Thymus (tissue), 11 donors: ENCODE measurements at regions not wholly inside any gene's neighbourhood (a gene's known extent, or its start where the extent isn't known, plus 50 kb on each side); places are given as distances from the start of the nearest gene placed in this dataset.

Experiments used
- DNase-seq, 9 donors: peaks; one replicate each; pipeline ENCODE4 v3.0.0-alpha.2; 2013; ENCODE audit warnings: low spot score in 9 of 9, low read depth in 6 of 9, missing footprints in 1 of 9
- H3K27ac ChIP-seq, 2 donors: one replicate each; pipeline ENCODE4 v1.5.1; 2013; ENCODE audit warnings: control low read depth in 1 of 2, low read depth in 1 of 2, low read length in 1 of 2, mild to moderate bottlenecking in 1 of 2, moderate library complexity in 1 of 2
- H3K27me3 ChIP-seq, 2 donors: one replicate each; pipeline ENCODE4 v1.5.1; 2013; ENCODE audit warnings: low read length in 1 of 2; ENCODE audit not compliant: control insufficient read depth in 2 of 2, insufficient read depth in 1 of 2
- H3K36me3 ChIP-seq, 2 donors: one replicate each; pipeline ENCODE4 v1.5.1; 2013; ENCODE audit warnings: low read length in 1 of 2, mild to moderate bottlenecking in 1 of 2, moderate library complexity in 1 of 2; ENCODE audit not compliant: control insufficient read depth in 2 of 2, insufficient read depth in 2 of 2
- H3K4me1 ChIP-seq, 2 donors: one replicate each; pipeline ENCODE4 v1.5.1; 2013; ENCODE audit warnings: low read length in 2 of 2; ENCODE audit not compliant: control insufficient read depth in 2 of 2, insufficient read depth in 2 of 2
- H3K4me3 ChIP-seq, 2 donors: one replicate each; pipeline ENCODE4 v1.5.1; 2013; ENCODE audit warnings: low read length in 2 of 2, control low read depth in 1 of 2, mild to moderate bottlenecking in 1 of 2
- H3K9me3 ChIP-seq, 2 donors: one replicate each; pipeline ENCODE4 v1.5.1; 2013; ENCODE audit warnings: low read length in 1 of 2, mild to moderate bottlenecking in 1 of 2; ENCODE audit not compliant: control insufficient read depth in 2 of 2, insufficient read depth in 1 of 2
- WGBS: extraction: QIAGEN DNeasy Blood & Tissue Kit; methylation state at CpG from one replicate; pipeline ENCODE4 v1.1.7; 2013; 5-methylcytosine and 5-hydroxymethylcytosine counted together
- donor health status: healthy.

DNA sequence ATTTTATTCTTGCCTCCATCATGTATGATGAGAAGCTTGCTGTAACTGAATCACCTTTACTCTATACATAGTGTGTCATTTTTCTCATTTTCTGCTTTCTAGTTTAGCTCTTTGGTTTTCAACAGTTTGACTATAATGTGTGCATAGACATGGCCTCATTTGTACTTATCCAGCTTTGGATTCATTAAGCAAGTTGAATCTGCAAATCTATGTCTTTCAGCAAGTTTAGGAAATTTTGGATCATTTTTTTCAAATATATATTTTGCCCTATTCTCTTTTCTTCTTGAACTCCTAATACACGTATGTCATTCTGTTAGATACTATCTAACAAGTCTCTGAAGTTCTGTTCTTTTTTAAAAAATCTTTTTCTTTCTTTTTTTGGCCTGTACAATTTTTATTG, 57.8 kb downstream of the PRLHR start:
- Histone ChIP-seq H3K9me3 (no peaks in the 10 kb centered on the region), H3K4me1 (no peaks in the 10 kb centered on the region), H3K27me3 (peaks cover 0 to 3% of the 10 kb centered on the region in 2 donors), H3K4me3 (no peak overlapping the region), H3K36me3 (no peaks in the 10 kb centered on the region), H3K27ac (no peak overlapping the region)
- DNase-seq = no peak
- WGBS = 97% methylated on average over 1 of the region's 1 CpG

DNA sequence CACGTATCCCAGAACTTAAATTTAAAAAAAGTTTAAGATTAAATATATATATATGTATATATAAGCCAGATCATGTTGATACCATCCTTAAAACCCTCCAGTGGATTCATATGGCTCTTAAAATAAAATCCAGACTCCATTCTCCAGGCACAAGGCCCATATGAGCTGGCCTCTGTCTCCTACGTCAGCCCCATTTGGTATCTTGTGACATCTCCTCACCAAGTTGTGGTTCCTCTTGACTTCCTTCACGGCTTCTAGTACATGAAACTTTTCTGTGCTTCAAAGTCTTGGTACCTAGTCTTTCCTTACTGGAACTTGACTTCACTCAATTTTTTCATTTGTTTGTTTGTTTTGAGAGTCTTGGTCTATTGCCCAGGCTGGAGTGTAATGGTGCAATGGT, 61.3 kb downstream of the PRLHR start:
- no peak for DNase-seq
- H3K4me1 ChIP-seq = no peaks in the 10 kb centered on the region
- H3K9me3 ChIP-seq = no peaks in the 10 kb centered on the region
- H3K27ac ChIP-seq = no peak overlapping the region
- no peaks in the 10 kb centered on the region for H3K36me3 ChIP-seq
- no peak overlapping the region for H3K4me3 ChIP-seq
- WGBS = 91% methylated on average over 3 of the region's 3 CpGs
- H3K27me3 ChIP-seq = peaks cover 0 to 2% of the 10 kb centered on the region in 2 donors

DNA sequence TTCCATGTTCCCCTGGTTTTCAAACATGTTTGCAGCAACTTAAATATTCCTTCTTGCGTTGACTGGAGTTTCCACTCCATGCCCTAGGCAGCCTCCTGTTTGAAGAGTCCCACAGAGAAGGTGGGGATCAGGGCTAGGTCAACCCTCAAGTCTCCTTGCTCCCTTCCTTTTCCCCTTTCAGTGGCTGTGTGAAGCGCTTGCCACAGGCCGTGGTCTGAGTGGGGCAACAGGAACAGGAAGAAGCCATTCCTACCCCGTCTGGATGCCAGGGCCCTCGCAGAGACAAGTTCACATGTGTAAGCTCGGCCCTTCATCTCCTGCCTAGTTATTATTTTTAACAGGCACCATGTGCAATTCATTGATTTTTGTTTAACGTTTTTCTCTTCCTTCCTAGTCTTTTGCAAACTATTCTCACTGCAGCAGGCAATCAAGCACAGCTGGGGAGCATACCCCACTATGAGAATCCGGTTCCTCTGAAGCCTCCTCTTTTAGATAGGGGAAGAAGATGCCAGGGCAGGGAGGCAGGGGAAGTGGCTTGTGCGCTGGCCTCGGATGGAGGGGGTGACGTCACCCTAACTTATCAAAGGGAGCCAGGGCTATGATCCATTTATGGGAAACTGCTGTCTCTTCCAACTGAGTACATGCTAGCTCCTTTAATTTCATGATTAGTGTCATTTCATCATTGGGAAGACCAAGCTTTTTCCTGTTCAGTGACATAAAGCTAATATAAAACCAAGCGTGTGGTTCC, 64.2 kb downstream of the PRLHR start:
- no peak overlapping the region for H3K4me3 ChIP-seq
- DNase-seq = no peak
- 50% methylated on average over 12 of the region's 12 CpGs for WGBS

DNA sequence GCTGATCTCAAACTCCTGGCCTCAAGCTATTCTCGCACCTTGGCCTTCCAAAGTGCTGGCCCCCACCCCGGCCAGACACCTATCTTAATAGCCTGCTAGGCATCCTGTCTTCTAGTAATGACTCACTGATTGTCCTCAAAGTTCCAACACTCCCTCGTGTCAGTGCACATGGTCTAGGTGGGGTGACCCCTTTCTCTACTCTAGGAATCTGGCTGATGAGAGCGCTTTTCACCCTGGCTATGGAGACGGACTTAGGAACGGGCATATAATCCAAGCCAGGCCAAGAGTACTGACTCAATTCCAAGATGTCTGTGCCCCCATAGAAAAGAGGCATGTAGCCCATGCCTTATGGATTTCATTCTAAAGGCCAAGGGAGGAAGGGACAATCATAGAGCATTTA, 67.0 kb downstream of the PRLHR start:
- H3K9me3 ChIP-seq = no peaks in the 10 kb centered on the region
- H3K27me3 ChIP-seq = peaks cover 0 to 2% of the 10 kb centered on the region in 2 donors
- H3K36me3 ChIP-seq = no peaks in the 10 kb centered on the region
- no peak for DNase-seq
- no peaks in the 10 kb centered on the region for H3K4me1 ChIP-seq
- H3K4me3 ChIP-seq = no peak overlapping the region
- WGBS = 96% methylated on average over 6 of the region's 6 CpGs
- H3K27ac ChIP-seq = no peak overlapping the region

More for the DNA sequence above, 64.2 kb downstream of the PRLHR start:
- Histone ChIP-seq H3K36me3 (no peaks in the 10 kb centered on the region), H3K9me3 (no peaks in the 10 kb centered on the region), H3K27ac (no peak overlapping the region), H3K27me3 (peaks cover 0 to 2% of the 10 kb centered on the region in 2 donors), H3K4me1 (no peaks in the 10 kb centered on the region)

DNA sequence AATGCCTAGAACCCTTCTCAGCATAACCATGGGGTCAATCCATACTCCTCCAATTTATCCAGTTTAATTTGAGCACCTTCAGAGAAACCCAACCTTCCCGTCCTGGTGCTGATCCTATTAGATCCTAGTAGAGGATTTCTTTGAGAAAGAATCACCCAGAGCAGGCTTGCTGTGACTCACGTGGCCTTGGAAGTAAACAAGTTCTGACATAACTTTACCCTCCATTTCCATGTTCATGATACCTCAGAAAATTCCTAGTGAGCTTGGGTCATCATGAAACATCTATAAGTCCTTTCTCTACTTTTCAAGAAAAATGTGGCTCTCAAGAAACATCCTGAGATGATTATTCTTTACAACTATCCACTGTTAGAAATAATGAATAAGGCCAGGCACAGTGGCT, 71.7 kb downstream of the PRLHR start:
- Histone ChIP-seq H3K9me3 (no peaks in the 10 kb centered on the region), H3K27me3 (no peaks in the 10 kb centered on the region), H3K4me1 (no peaks in the 10 kb centered on the region), H3K27ac (no peak overlapping the region), H3K36me3 (no peaks in the 10 kb centered on the region), H3K4me3 (no peak overlapping the region)
- WGBS = 78% methylated on average over 2 of the region's 2 CpGs
- DNase-seq = no peak

DNA sequence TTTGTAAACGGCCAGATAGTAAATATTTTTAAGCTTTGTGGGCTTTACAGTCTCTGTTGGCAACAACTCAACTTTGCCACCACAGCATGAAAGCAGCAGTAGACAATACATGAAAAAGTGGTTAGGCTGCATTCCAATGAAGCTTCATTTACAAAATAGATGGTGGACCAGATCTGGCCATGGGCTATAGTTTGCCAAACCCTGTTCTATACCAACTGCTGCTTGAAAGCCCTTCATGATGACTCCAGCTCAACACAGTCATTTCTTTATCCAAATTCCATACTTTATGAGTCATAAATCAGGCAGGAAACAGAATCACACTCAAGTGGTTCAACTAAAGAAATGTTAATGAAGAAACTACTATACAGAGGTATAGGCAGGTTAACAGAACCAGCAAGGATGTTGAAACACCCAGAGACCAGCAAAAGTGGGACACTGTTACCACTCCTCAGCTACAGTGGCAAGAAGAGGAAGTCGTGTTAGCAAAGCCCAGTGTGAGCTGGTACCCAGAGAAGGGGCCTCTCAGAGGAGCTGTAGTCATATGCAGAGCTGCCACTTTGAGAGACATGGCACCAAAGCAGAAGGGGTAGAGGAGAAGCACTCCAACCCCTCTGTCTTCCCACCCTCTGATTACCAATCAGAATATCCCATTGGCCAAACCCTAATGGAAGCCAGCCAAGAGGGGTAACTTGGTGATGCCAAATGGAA, 72.5 kb downstream of the PRLHR start:
- Histone ChIP-seq H3K4me3 (no peak overlapping the region), H3K36me3 (no peaks in the 10 kb centered on the region), H3K27me3 (no peaks in the 10 kb centered on the region), H3K9me3 (no peaks in the 10 kb centered on the region), H3K27ac (no peak overlapping the region), H3K4me1 (no peaks in the 10 kb centered on the region)
- 55% methylated on average over 2 of the region's 2 CpGs for WGBS
- DNase-seq = no peak

DNA sequence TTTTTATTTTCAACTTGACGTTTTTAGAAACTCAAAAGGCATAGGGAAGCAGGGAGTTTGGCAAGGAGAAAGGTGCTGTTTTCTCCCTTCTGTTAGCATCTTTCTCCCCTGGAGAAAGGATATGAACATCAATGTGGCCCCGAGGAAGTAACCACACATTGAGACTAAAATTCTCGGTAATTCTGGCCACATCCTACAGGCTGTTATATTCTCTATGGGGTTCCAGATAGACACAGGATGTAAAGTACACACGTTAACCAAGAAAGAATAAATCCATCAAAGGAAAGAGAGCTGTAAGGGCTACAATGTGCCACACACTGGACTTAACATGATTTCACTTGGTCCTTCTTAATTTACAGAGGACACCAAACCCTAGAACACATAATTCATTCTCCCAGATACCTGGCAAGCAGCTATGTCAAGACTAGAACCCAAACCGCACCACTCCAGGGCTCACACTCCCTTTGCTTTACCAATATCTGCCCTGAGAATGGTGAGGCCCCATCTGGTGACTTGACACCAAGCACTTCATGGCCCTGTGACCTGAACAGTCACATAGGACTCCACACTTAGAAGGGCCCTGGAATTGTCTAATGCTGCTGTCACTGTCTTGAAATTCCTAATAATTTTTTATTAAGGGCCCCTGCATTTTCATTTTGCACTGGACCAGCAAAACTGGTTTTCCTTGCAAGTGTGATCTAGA, 73.9 kb downstream of the PRLHR start:
- no peak overlapping the region for H3K27ac ChIP-seq
- no peak for DNase-seq
- no peak overlapping the region for H3K4me3 ChIP-seq
- no peaks in the 10 kb centered on the region for H3K9me3 ChIP-seq
- H3K36me3 ChIP-seq = no peaks in the 10 kb centered on the region
- H3K27me3 ChIP-seq = no peaks in the 10 kb centered on the region
- WGBS = 83% methylated on average over 5 of the region's 5 CpGs
- no peaks in the 10 kb centered on the region for H3K4me1 ChIP-seq

DNA sequence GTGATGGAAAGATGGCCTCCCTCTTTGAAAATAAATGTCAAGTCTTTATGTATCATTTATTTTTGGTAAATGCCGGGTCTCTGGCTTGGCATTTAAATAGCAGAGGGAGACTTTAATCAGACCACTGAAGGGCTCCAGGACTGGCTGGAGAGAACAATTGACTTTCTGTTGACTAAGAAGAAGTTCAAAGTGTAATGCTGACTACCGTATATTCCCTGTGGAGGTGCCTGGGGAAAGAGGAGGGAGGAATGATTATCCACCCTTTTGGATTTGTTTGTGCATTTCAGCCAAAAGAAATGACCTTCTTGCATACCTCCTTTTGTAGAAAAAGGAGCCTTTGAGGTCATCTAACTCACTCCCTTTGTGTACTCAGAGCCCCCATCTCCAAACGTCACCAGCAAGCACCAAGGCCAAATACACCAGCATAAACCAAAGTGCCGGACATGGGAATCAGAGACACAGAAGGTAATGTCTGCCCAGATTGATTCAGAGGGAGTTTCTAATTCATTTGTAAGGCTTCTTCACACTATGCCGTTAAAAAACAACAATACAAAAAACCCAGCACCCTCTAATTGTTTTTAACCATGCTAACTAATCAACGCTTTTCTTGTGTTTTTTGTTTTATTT, 75.2 kb downstream of the PRLHR start:
- no peak overlapping the region for H3K4me3 ChIP-seq
- 92% methylated on average over 6 of the region's 6 CpGs for WGBS
- no peak overlapping the region for H3K27ac ChIP-seq
- no peaks in the 10 kb centered on the region for H3K36me3 ChIP-seq
- no peaks in the 10 kb centered on the region for H3K9me3 ChIP-seq
- DNase-seq = no peak
- no peaks in the 10 kb centered on the region for H3K4me1 ChIP-seq
- no peaks in the 10 kb centered on the region for H3K27me3 ChIP-seq

DNA sequence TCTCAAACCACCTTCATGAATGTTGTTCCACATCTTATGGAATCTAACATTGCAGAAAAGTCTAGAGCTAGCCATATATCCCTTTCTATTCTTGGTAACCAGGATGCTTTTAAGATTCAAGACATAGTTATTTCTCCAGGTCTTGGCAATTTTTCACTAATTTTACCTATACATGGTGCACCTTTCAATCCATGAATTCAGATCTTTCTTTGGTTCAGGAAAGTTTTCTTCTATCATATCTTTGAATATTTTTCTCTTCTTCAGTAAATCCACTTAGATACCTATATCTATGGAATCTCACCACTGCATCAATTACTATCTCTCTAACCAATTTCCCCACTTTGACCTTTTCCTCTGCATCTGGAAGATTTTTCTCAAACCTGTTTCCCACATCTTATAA, 77.4 kb downstream of the PRLHR start:
- H3K4me1 ChIP-seq = no peaks in the 10 kb centered on the region
- no peak for DNase-seq
- H3K4me3 ChIP-seq = no peak overlapping the region
- H3K27ac ChIP-seq = no peak overlapping the region
- no peaks in the 10 kb centered on the region for H3K27me3 ChIP-seq
- H3K9me3 ChIP-seq = no peaks in the 10 kb centered on the region
- no peaks in the 10 kb centered on the region for H3K36me3 ChIP-seq
